HG03354 (cell line): ENCODE measurements at regions not wholly inside any gene's neighbourhood (a gene's known extent, or its start where the extent isn't known, plus 50 kb on each side); places are given as distances from the start of the nearest gene placed in this dataset.
"Not testable (repeated sequence)": the region's sequence is repeated elsewhere in the genome, so short reads cannot be mapped to it uniquely, and the experiment has no call there.

Source experiments
- ATAC-seq: cut with Tn5 transposase; IDR thresholded peaks from one replicate; pipeline ENCODE4 v1.9.1; 2021; ENCODE audit warnings: mild to moderate bottlenecking; ENCODE audit not compliant: unreplicated experiment, poor library complexity, severe bottlenecking

- ATAC-seq, result no peak
Measured at GRCh38 chr12:131418121-131418520, 292.8 kb upstream of the SFSWAP start.

- ATAC-seq, result no peak
Measured at GRCh38 chr12:131418884-131419283, 292.0 kb upstream of the SFSWAP start.

- ATAC-seq, result no peak
Measured at GRCh38 chr12:131420867-131421447, 289.9 kb upstream of the SFSWAP start.

GRCh38 chr12:131421509-131422186, 289.2 kb upstream of the SFSWAP start:
- ATAC-seq, result no peak

GRCh38 chr12:131422187-131422520, 288.7 kb upstream of the SFSWAP start:
- ATAC-seq, result no peak

- no peak for ATAC-seq
Measured at GRCh38 chr12:131422744-131423143, 288.1 kb upstream of the SFSWAP start.

- no peak for ATAC-seq
Measured at GRCh38 chr12:131424270-131424669, 286.6 kb upstream of the SFSWAP start.

GRCh38 chr12:131425112-131426075, 285.5 kb upstream of the SFSWAP start:
- ATAC-seq, result no peak

GRCh38 chr12:131428091-131428685, 282.7 kb upstream of the SFSWAP start:
- no peak for ATAC-seq

- ATAC-seq, result not testable (repeated sequence)
Measured at GRCh38 chr12:131429221-131429620, 281.7 kb upstream of the SFSWAP start.

- ATAC-seq, result not testable (repeated sequence)
Measured at GRCh38 chr12:131429697-131430096, 281.2 kb upstream of the SFSWAP start.

GRCh38 chr12:131430158-131430742, 280.6 kb upstream of the SFSWAP start:
- no peak for ATAC-seq

GRCh38 chr12:131431126-131431655, 279.7 kb upstream of the SFSWAP start:
- ATAC-seq, result not testable (repeated sequence)

GRCh38 chr12:131432532-131433260, 278.2 kb upstream of the SFSWAP start:
- ATAC-seq, result no peak

GRCh38 chr12:131434208-131435125, 276.4 kb upstream of the SFSWAP start:
- no peak for ATAC-seq

- ATAC-seq, result no peak
Measured at GRCh38 chr12:131436922-131437705, 273.8 kb upstream of the SFSWAP start.
